Endothelial cell (in vitro differentiated cells): ENCODE measurements at regions not wholly inside any gene's neighbourhood (a gene's known extent, or its start where the extent isn't known, plus 50 kb on each side); places are given as distances from the start of the nearest gene placed in this dataset.

Experiments
- DNase-seq: peaks from one replicate; pipeline ENCODE4 v3.0.0; 2021; ENCODE audit warnings: low spot score
- H3K27ac Mint-ChIP-seq: one replicate; pipeline ENCODE4 v1.8.0; 2021; ENCODE audit warnings: mixed read lengths, inconsistent platforms; ENCODE audit not compliant: unreplicated experiment
- H3K27me3 Mint-ChIP-seq: one replicate; pipeline ENCODE4 v1.8.0; 2021; ENCODE audit warnings: mild to moderate bottlenecking, moderate library complexity, mixed read lengths, inconsistent platforms; ENCODE audit not compliant: unreplicated experiment
- H3K36me3 Mint-ChIP-seq: one replicate; pipeline ENCODE4 v1.8.0; 2021; ENCODE audit warnings: mild to moderate bottlenecking, low read depth, mixed read lengths, inconsistent platforms; ENCODE audit not compliant: unreplicated experiment
- H3K4me1 Mint-ChIP-seq: one replicate; pipeline ENCODE4 v1.8.0; 2021; ENCODE audit warnings: mild to moderate bottlenecking, mixed read lengths, inconsistent platforms; ENCODE audit not compliant: unreplicated experiment
- H3K4me3 Mint-ChIP-seq: one replicate; pipeline ENCODE4 v1.8.0; 2021; ENCODE audit warnings: mild to moderate bottlenecking, mixed read lengths, inconsistent platforms; ENCODE audit not compliant: unreplicated experiment
- H3K9me3 Mint-ChIP-seq: one replicate; pipeline ENCODE4 v1.8.0; 2021; ENCODE audit warnings: mixed read lengths, inconsistent platforms; ENCODE audit not compliant: unreplicated experiment
- CTCF ChIP-seq: fragments of 200-600 bp; sonication (generic); IDR thresholded peaks from one replicate; pipeline ENCODE4 v1.5.0; 2021; ENCODE audit warnings: antibody characterized with exemption; ENCODE audit not compliant: unreplicated experiment

- no peak for TF ChIP-seq CTCF
- Mint-ChIP-seq H3K36me3 (no peaks in the 10 kb centered on the region), H3K9me3 (no peaks in the 10 kb centered on the region), H3K27ac (no peak overlapping the region), H3K4me3 (no peak overlapping the region), H3K4me1 (peaks cover 6% of the 10 kb centered on the region), H3K27me3 (no peaks in the 10 kb centered on the region)
- no peak for DNase-seq
These were observed 183.2 kb upstream of the HMCN1 start for GRCh38 chr1:185551008-185551407.

GRCh38 chr1:185549906-185550305, 184.3 kb upstream of the HMCN1 start:
- no peak for DNase-seq
- no peak overlapping the region for H3K4me3 Mint-ChIP-seq
- no peaks in the 10 kb centered on the region for H3K36me3 Mint-ChIP-seq
- no peaks in the 10 kb centered on the region for H3K27me3 Mint-ChIP-seq
- H3K4me1 Mint-ChIP-seq = peaks cover 8% of the 10 kb centered on the region
- H3K9me3 Mint-ChIP-seq = no peaks in the 10 kb centered on the region
- no peak overlapping the region for H3K27ac Mint-ChIP-seq
- no peak for TF ChIP-seq CTCF

- no peaks in the 10 kb centered on the region for H3K36me3 Mint-ChIP-seq
- H3K4me1 Mint-ChIP-seq = peaks cover 8% of the 10 kb centered on the region
- no peaks in the 10 kb centered on the region for H3K9me3 Mint-ChIP-seq
- TF ChIP-seq CTCF = no peak
- no peaks in the 10 kb centered on the region for H3K27me3 Mint-ChIP-seq
- H3K27ac Mint-ChIP-seq = no peak overlapping the region
- no peak for DNase-seq
- H3K4me3 Mint-ChIP-seq = no peak overlapping the region
These were observed 188.2 kb upstream of the HMCN1 start for GRCh38 chr1:185546029-185546428.

GRCh38 chr1:185541871-185542301, 192.3 kb upstream of the HMCN1 start:
- peaks cover 20% of the 10 kb centered on the region for H3K4me1 Mint-ChIP-seq
- H3K9me3 Mint-ChIP-seq = no peaks in the 10 kb centered on the region

GRCh38 chr1:185540295-185540694, 193.9 kb upstream of the HMCN1 start:
- DNase-seq = no peak

More at GRCh38 chr1:185541871-185542301, 192.3 kb upstream of the HMCN1 start:
- no peaks in the 10 kb centered on the region for H3K27me3 Mint-ChIP-seq
- no peaks in the 10 kb centered on the region for H3K36me3 Mint-ChIP-seq
- H3K4me3 Mint-ChIP-seq = no peak overlapping the region
- H3K27ac Mint-ChIP-seq = no peak overlapping the region
- no peak for DNase-seq
- no peak for TF ChIP-seq CTCF

More at GRCh38 chr1:185540295-185540694, 193.9 kb upstream of the HMCN1 start:
- Mint-ChIP-seq H3K4me3 (no peak overlapping the region), H3K27ac (no peak overlapping the region), H3K36me3 (no peaks in the 10 kb centered on the region), H3K9me3 (no peaks in the 10 kb centered on the region), H3K27me3 (no peaks in the 10 kb centered on the region), H3K4me1 (peaks cover 14% of the 10 kb centered on the region)
- no peak for TF ChIP-seq CTCF
